ENCODE measurements at regions not wholly inside any gene's neighbourhood (a gene's known extent, or its start where the extent isn't known, plus 50 kb on each side); places are given as distances from the start of the nearest gene placed in this dataset.

- H3K27ac ChIP-seq, result no peak overlapping the region
- H3K9me3 ChIP-seq, result no peaks in the 10 kb centered on the region
- no peak overlapping the region for H3K4me3 ChIP-seq
- no peaks in the 10 kb centered on the region for H3K27me3 ChIP-seq
- intact Hi-C loops (cut with DNase I), result no loop called here
- TF ChIP-seq, protein P1, sequence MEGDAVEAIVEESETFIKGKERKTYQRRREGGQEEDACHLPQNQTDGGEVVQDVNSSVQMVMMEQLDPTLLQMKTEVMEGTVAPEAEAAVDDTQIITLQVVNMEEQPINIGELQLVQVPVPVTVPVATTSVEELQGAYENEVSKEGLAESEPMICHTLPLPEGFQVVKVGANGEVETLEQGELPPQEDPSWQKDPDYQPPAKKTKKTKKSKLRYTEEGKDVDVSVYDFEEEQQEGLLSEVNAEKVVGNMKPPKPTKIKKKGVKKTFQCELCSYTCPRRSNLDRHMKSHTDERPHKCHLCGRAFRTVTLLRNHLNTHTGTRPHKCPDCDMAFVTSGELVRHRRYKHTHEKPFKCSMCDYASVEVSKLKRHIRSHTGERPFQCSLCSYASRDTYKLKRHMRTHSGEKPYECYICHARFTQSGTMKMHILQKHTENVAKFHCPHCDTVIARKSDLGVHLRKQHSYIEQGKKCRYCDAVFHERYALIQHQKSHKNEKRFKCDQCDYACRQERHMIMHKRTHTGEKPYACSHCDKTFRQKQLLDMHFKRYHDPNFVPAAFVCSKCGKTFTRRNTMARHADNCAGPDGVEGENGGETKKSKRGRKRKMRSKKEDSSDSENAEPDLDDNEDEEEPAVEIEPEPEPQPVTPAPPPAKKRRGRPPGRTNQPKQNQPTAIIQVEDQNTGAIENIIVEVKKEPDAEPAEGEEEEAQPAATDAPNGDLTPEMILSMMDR (IDR thresholded peaks at IDR 0.05), result no peak
- H3K4me1 ChIP-seq, result no peaks in the 10 kb centered on the region
- DNase-seq (ENCODE audit: low spot score in 2 of 2), result no peak
- H3K36me3 ChIP-seq, result no peaks in the 10 kb centered on the region
Measured at GRCh38 chr11:44463751-44464150, 101.7 kb upstream of the CD82 start.

DNA sequence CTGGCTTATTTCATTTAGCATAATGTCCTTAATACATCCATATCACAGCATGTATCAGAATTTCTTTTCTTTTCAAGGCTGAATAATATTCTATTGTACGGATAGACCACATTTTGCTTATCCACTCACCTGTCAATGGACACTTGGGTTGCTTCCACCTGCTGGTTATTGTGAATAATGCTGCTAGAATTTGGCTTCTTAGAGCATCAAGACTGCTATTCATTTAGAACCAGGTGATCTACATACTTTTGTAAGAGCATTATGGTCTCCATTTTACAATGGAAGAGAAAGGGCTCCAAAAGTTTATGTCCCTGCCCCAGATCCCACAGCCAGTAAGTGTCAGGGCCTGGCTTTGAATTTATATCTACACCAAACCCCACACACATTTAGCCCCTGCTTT, 100.7 kb upstream of the CD82 start:
- no peak overlapping the region for H3K27ac ChIP-seq
- no peaks in the 10 kb centered on the region for H3K4me1 ChIP-seq
- no peaks in the 10 kb centered on the region for H3K9me3 ChIP-seq
- intact Hi-C loops (cut with DNase I), result no loop called here
- H3K4me3 ChIP-seq, result no peak overlapping the region
- no peak for DNase-seq (ENCODE audit: low spot score in 2 of 2)
- no peaks in the 10 kb centered on the region for H3K27me3 ChIP-seq
- no peaks in the 10 kb centered on the region for H3K36me3 ChIP-seq
- TF ChIP-seq, protein P1 (IDR thresholded peaks at IDR 0.05), result no peak

DNA sequence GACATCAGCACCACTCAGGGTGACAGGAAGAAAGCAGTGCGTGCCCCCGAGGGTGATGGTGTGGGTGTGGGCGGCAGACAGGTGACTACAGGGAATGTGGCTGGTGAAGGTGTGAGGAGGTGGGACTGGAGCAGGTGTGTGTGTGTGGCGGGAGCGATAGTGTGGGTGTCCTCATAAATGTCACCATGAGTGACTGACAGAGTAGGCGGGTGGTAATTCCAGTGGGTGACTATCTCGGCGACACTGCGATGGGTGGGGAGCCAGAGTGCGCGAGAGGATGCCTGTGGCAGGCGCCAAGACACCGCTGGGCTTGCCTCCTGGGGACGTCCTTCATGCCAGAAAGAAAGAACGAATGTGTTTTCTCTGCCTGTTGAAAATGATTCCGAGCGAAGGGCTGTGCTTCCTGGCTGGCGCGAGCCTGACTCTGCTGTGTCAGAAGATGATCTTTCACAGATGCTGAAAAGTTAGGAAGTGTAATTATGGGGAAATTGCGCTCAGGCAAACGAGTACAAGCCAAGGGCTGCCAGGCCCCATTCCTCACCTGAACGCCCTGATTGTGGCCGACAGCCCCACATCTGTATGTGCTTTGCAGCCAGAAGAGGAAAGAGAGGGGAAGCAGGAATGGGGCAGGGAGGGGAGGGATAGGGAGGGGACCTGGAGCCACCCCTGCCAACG, 98.8 kb upstream of the CD82 start:
- H3K36me3 ChIP-seq, result no peaks in the 10 kb centered on the region

GRCh38 chr11:44467413-44467812, 98.0 kb upstream of the CD82 start:
- Histone ChIP-seq H3K36me3 (no peaks in the 10 kb centered on the region), H3K27ac (no peak overlapping the region), H3K4me1 (no peaks in the 10 kb centered on the region), H3K27me3 (no peaks in the 10 kb centered on the region), H3K4me3 (no peak overlapping the region), H3K9me3 (no peaks in the 10 kb centered on the region)
- no peak for DNase-seq (ENCODE audit: low spot score in 2 of 2)
- TF ChIP-seq, protein P1 (IDR thresholded peaks at IDR 0.05), result no peak
- intact Hi-C loops (cut with DNase I), result no loop called here

More for the DNA sequence above, 98.8 kb upstream of the CD82 start:
- no peak for DNase-seq (ENCODE audit: low spot score in 2 of 2)
- Histone ChIP-seq H3K4me1 (no peaks in the 10 kb centered on the region), H3K27ac (no peak overlapping the region), H3K9me3 (no peaks in the 10 kb centered on the region), H3K27me3 (no peaks in the 10 kb centered on the region), H3K4me3 (no peak overlapping the region)
- intact Hi-C loops (cut with DNase I), result no loop called here
- TF ChIP-seq, protein P1 (IDR thresholded peaks at IDR 0.05), result no peak

DNA sequence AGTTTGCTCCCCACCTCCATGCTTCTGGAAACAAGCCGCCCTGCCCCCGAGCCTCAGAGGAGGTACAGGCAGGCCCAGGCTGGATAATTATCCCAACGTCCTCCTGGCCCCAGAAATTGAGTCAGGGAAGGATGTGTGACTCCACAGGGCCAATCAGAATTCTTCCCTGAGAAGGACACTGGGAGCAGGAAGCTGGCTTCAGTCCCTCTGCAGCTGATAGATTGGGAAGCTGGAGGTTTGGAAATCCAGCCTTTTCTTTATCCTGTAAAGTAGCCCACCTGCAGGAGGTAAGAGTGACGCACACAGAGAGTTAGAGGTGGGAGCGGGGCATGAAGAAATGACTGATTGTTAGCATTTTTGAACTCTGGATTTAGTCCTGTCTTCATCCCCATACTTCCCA, 97.5 kb upstream of the CD82 start:
- no peak for DNase-seq (ENCODE audit: low spot score in 2 of 2)
- TF ChIP-seq, protein P1 (IDR thresholded peaks at IDR 0.05), result no peak
- Histone ChIP-seq H3K27me3 (no peaks in the 10 kb centered on the region), H3K27ac (no peak overlapping the region), H3K4me1 (no peaks in the 10 kb centered on the region), H3K9me3 (no peaks in the 10 kb centered on the region), H3K4me3 (no peak overlapping the region), H3K36me3 (no peaks in the 10 kb centered on the region)
- intact Hi-C loops (cut with DNase I), result no loop called here

Data from ascending aorta (tissue), 2 donors.